MM.1S (cell line): ENCODE measurements at regions not wholly inside any gene's neighbourhood (a gene's known extent, or its start where the extent isn't known, plus 50 kb on each side); places are given as distances from the start of the nearest gene placed in this dataset.

Experiments
- DNase-seq: peaks from one replicate; pipeline ENCODE4 v3.0.0-alpha.2; 2015
- H2AFZ ChIP-seq: fragments of 300-600 bp; sonication (generic); 2 replicates; pipeline ENCODE4 v1.6.0; 2016; ENCODE audit warnings: antibody characterized with exemption, low read length
- H3F3A ChIP-seq: fragments of 300-600 bp; sonication (generic); 2 replicates; pipeline ENCODE4 v1.6.1; 2016; ENCODE audit warnings: mild to moderate bottlenecking, antibody characterized with exemption, low read length, moderate library complexity, mixed read lengths; ENCODE audit not compliant: insufficient read depth
- H3K27ac ChIP-seq: fragments of 300-600 bp; sonication (generic); 2 replicates; pipeline ENCODE4 v1.5.1; 2016; ENCODE audit warnings: mild to moderate bottlenecking, low read length
- H3K27me3 ChIP-seq: fragments of 300-600 bp; sonication (generic); replicated peaks from 2 replicates; pipeline ENCODE4 v1.6.0; 2016; ENCODE audit warnings: low read length; ENCODE audit not compliant: insufficient read depth
- H3K36me3 ChIP-seq: fragments of 300-600 bp; sonication (generic); replicated peaks from 2 replicates; pipeline ENCODE4 v1.6.1; 2016; ENCODE audit warnings: mild to moderate bottlenecking, low read length, mixed read lengths; ENCODE audit not compliant: insufficient read depth
- H3K4me1 ChIP-seq: fragments of 300-600 bp; sonication (generic); 2 replicates; pipeline ENCODE4 v1.6.1; 2016; ENCODE audit warnings: low read length, mixed read lengths
- H3K4me2 ChIP-seq: fragments of 300-600 bp; sonication (generic); 2 replicates; pipeline ENCODE4 v1.6.0; 2016; ENCODE audit warnings: low read depth, low read length
- H3K4me3 ChIP-seq: fragments of 300-600 bp; sonication (generic); 2 replicates; pipeline ENCODE4 v1.5.1; 2016; ENCODE audit warnings: low read length, mixed read lengths
- H3K79me2 ChIP-seq: fragments of 300-600 bp; sonication (generic); 2 replicates; pipeline ENCODE4 v1.6.1; 2016; ENCODE audit warnings: mixed run types, low read length, mixed read lengths
- H3K9ac ChIP-seq: fragments of 300-600 bp; sonication (generic); 2 replicates; pipeline ENCODE4 v1.6.1; 2016; ENCODE audit warnings: low read length, mixed read lengths
- H3K9me2 ChIP-seq: fragments of 300-600 bp; sonication (generic); replicated peaks from 2 replicates; pipeline ENCODE4 v1.6.1; 2016; ENCODE audit warnings: mild to moderate bottlenecking, low read length, mixed read lengths; ENCODE audit not compliant: insufficient read depth
- H3K9me3 ChIP-seq: fragments of 300-600 bp; sonication (generic); replicated peaks from 2 replicates; pipeline ENCODE4 v1.6.1; 2016; ENCODE audit warnings: mild to moderate bottlenecking, low read length, mixed read lengths; ENCODE audit not compliant: insufficient read depth
- H4K20me1 ChIP-seq: fragments of 300-600 bp; sonication (generic); 2 replicates; pipeline ENCODE4 v1.6.1; 2016; ENCODE audit warnings: mild to moderate bottlenecking, low read length, moderate library complexity, mixed read lengths; ENCODE audit not compliant: insufficient read depth
- CTCF ChIP-seq: fragments of 300-600 bp; sonication (generic); IDR thresholded peaks from 2 replicates; pipeline ENCODE4 v1.5.1; 2016; ENCODE audit warnings: antibody characterized with exemption, low read length, mixed read lengths
- EZH2 ChIP-seq: fragments of 300-600 bp; sonication (generic); optimal IDR thresholded peaks from 2 replicates; pipeline ENCODE3; 2017; ENCODE audit warnings: low read depth, mild to moderate bottlenecking, antibody characterized with exemption, low read length, mixed read lengths
- EZH2phosphoT487 ChIP-seq: fragments of 300-600 bp; sonication (generic); IDR thresholded peaks from 2 replicates; pipeline ENCODE4 v1.6.1; 2018; ENCODE audit warnings: antibody characterized with exemption, low read length

- Histone ChIP-seq H3F3A (no peaks in the 10 kb centered on the region), H4K20me1 (no peaks in the 10 kb centered on the region), H3K36me3 (no peaks in the 10 kb centered on the region), H3K4me1 (no peaks in the 10 kb centered on the region), H3K27ac (no peak overlapping the region), H3K9ac (no peak overlapping the region), H3K4me3 (no peak overlapping the region), H3K27me3 (no peaks in the 10 kb centered on the region), H2AFZ (no peak overlapping the region), H3K79me2 (no peaks in the 10 kb centered on the region), H3K9me2 (no peaks in the 10 kb centered on the region), H3K9me3 (no peaks in the 10 kb centered on the region), H3K4me2 (no peak overlapping the region)
- TF ChIP-seq EZH2, result no peak
- no peak for TF ChIP-seq EZH2phosphoT487
- no peak for TF ChIP-seq CTCF
- DNase-seq, result no peak
Measured at GRCh38 chr6:79408256-79408974, 128.8 kb downstream of the LCA5 start.

- TF ChIP-seq CTCF, result no peak
- no peak for TF ChIP-seq EZH2phosphoT487
- TF ChIP-seq EZH2, result no peak
- Histone ChIP-seq H3K4me2 (no peak overlapping the region), H3K27me3 (no peaks in the 10 kb centered on the region), H3K9me3 (no peaks in the 10 kb centered on the region), H3K79me2 (no peaks in the 10 kb centered on the region), H3F3A (no peaks in the 10 kb centered on the region), H3K4me3 (no peak overlapping the region), H3K4me1 (no peaks in the 10 kb centered on the region), H2AFZ (no peak overlapping the region), H4K20me1 (no peaks in the 10 kb centered on the region), H3K27ac (no peak overlapping the region), H3K9ac (no peak overlapping the region), H3K9me2 (no peaks in the 10 kb centered on the region), H3K36me3 (no peaks in the 10 kb centered on the region)
- DNase-seq, result no peak
Measured at GRCh38 chr6:79404677-79405076, 132.6 kb downstream of the LCA5 start.

DNA sequence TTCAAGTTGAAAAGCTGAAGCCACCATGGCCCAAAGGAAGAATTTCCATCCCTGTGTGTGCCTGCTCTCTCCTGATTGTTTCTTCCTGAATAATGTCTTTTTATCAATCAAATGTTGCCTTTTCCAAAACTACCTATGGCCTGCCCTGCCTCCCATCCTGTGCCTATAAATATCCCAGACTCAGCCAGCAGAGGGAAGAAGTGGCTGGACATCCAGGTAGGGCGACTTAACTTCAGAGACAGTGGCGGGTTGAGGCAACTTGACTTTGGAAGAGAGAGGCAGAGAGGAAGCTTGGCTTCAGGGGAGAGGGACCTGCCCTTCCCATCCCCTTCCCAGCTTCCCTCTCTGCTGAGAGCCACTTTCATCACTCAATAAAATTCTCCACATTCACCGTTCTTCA, 133.0 kb downstream of the LCA5 start:
- Histone ChIP-seq H3K27me3 (no peaks in the 10 kb centered on the region), H3K4me2 (no peak overlapping the region), H3K4me1 (no peaks in the 10 kb centered on the region), H3K9ac (no peak overlapping the region), H3K79me2 (no peaks in the 10 kb centered on the region), H2AFZ (no peak overlapping the region), H3K9me2 (no peaks in the 10 kb centered on the region), H3K4me3 (no peak overlapping the region), H3K27ac (no peak overlapping the region), H3F3A (no peaks in the 10 kb centered on the region), H3K36me3 (no peaks in the 10 kb centered on the region), H4K20me1 (no peaks in the 10 kb centered on the region), H3K9me3 (no peaks in the 10 kb centered on the region)
- no peak for DNase-seq
- TF ChIP-seq CTCF (no peak), EZH2 (no peak), EZH2phosphoT487 (no peak)
